GM12874 (cell line): ENCODE measurements at regions not wholly inside any gene's neighbourhood (a gene's known extent, or its start where the extent isn't known, plus 50 kb on each side); places are given as distances from the start of the nearest gene placed in this dataset.

Experiments
- TF ChIP-seq, protein P1 (sequence below): IDR thresholded peaks from 2 replicates; pipeline ENCODE4 v1.5.1; 2011; ENCODE audit warnings: low read depth, mild to moderate bottlenecking, control low read depth, low read length, moderate library complexity; ENCODE audit not compliant: insufficient read depth

DNA sequence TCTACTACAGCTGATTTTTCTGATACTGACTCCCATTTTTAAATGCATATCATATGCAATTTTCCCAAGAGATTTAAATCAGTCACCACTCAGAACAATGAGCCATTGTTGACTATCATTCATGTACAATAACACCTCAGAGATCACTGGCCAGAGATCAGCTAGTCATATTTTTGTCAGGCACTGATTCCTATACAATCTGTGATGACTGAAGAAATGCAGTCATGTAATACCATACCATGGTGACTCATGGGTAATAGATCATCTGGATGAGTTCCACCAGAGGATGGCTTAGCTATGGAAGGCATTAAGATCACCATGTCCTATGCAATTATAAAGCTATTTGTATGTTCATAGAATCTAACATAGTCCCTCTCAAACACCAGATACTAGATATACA, 285.7 kb upstream of the DCC start:
- TF ChIP-seq, protein P1, sequence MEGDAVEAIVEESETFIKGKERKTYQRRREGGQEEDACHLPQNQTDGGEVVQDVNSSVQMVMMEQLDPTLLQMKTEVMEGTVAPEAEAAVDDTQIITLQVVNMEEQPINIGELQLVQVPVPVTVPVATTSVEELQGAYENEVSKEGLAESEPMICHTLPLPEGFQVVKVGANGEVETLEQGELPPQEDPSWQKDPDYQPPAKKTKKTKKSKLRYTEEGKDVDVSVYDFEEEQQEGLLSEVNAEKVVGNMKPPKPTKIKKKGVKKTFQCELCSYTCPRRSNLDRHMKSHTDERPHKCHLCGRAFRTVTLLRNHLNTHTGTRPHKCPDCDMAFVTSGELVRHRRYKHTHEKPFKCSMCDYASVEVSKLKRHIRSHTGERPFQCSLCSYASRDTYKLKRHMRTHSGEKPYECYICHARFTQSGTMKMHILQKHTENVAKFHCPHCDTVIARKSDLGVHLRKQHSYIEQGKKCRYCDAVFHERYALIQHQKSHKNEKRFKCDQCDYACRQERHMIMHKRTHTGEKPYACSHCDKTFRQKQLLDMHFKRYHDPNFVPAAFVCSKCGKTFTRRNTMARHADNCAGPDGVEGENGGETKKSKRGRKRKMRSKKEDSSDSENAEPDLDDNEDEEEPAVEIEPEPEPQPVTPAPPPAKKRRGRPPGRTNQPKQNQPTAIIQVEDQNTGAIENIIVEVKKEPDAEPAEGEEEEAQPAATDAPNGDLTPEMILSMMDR = no peak

GRCh38 chr18:52060607-52061304, 279.2 kb upstream of the DCC start:
- TF ChIP-seq, protein P1 = no peak

DNA sequence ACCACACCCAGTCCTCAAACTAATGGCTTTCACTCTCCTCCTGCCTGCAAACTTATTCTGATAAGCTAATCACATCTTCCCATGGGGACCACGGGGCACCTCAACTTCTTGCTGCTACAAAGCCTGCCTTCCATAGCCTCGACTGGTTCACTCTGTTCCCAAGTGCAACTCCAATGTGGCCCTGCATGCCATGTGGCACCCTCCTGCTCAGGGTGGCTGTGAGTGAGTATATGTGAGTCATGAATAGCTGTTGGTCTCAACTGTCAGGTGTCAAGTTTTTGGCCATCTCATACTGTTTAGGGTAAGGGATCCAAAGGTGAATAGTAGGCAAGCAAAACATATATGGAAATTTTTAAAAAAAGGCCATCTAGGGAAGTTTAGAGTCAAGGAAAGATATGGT, 276.1 kb upstream of the DCC start:
- TF ChIP-seq, protein P1 = no peak

DNA sequence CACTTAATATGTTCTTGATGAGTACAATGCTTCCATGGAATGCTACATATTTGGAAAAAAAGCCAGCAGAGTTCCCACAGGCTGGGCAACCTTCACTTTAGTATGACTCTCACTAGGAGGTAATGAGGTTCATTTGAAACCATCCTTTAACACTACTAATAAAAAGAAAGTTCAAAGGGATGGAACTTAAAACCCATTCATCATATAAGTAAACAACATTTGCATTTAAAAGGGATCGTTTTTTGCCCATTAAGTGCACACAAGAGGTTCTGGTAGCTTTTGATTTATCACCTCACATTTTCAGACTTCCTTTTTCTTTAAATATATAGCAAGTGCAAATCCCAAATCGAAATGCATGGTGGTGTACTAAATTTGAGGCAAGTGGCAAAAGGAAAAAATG, 270.8 kb upstream of the DCC start:
- TF ChIP-seq, protein P1 = no peak

- TF ChIP-seq, protein P1 = no peak
Observed at GRCh38 chr18:52070291-52070756, 269.7 kb upstream of the DCC start.

DNA sequence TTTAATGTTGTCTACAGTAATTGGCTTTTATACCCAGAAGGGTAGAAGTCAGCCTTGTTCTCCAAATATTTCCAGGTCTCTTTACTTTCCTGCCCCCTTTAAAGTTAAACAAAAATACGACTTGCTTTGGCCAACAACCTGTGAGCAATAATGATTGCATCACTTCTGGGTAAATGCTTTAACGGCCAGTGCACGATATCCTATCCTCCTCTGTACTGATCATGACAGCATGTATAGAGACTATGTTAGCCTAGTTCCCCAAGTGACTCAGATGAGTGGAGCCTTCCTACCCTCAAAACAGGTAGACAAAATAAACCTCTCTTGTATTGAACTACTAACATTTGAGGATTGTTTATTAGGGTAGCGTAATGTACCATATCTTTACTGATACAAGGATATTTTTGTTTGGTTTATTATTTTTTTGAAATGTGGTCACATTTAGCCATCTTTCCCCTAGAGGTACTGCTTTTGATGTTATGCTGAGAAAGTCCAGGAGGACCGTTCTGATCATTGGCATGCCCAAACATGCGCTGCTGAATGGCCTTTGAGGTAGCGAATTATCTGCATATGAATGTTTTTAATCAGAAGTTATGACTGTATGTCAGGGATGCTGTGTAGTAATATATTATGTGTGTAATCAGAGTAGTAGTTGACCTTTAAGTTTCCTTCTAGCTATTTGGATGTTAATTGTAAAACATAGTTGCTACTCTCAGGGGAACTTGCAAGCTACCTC, 262.6 kb upstream of the DCC start:
- TF ChIP-seq, protein P1 = no peak

DNA sequence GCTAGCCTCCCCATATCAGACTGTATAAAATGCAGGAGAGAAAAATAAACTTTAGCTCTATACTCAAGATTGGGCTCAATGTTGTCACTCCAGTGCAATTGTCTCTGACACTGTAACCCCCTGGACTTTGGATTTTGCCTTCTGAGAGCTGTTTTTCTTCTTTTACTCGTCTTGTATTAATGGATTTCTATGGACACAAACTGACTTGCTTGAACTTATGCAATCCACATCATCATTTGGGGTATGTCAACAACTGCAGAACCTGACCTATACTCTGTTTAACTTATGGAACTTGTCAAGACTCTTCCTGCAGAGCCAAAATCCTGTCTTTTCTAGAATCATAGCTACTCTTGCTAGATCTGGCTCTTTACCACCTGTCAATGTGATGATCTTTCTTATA, 257.8 kb upstream of the DCC start:
- TF ChIP-seq, protein P1 = no peak
